D721Med (cell line): ENCODE measurements at regions not wholly inside any gene's neighbourhood (a gene's known extent, or its start where the extent isn't known, plus 50 kb on each side); places are given as distances from the start of the nearest gene placed in this dataset.

Source experiments
- DNase-seq: peaks from one replicate; pipeline ENCODE4 v3.0.0; 2011; ENCODE audit warnings: low spot score; ENCODE audit not compliant: insufficient read length
- FAIRE-seq: peaks from 2 replicates; lab custom pipeline; 2011; peaks lifted over from hg19 to GRCh38; lab: Jason Lieb, UNC
- CTCF ChIP-seq: IDR thresholded peaks from 2 replicates; pipeline ENCODE4 v1.5.1; 2012; ENCODE audit warnings: mild to moderate bottlenecking, control low read depth; ENCODE audit not compliant: insufficient read depth; ENCODE audit errors: missing control alignments

- TF ChIP-seq CTCF, result no peak
- DNase-seq, result no peak
- FAIRE-seq, result no peak
These were observed 301.2 kb upstream of the TYRP1 start for GRCh38 chr9:12391839-12392509.

GRCh38 chr9:12394105-12394504, 299.1 kb upstream of the TYRP1 start:
- DNase-seq (no peak), FAIRE-seq (no peak)
- no peak for TF ChIP-seq CTCF

- no peak for TF ChIP-seq CTCF
- no peak for DNase-seq
- FAIRE-seq, result no peak
These were observed 289.5 kb upstream of the TYRP1 start for GRCh38 chr9:12403721-12404120.

- FAIRE-seq (peak; percentile 79), DNase-seq (no peak)
- no peak for TF ChIP-seq CTCF
These were observed 279.2 kb upstream of the TYRP1 start for GRCh38 chr9:12413986-12414385.

GRCh38 chr9:12414514-12414913, 278.7 kb upstream of the TYRP1 start:
- DNase-seq (no peak), FAIRE-seq (no peak)
- no peak for TF ChIP-seq CTCF

- TF ChIP-seq CTCF, result no peak
- no peak for FAIRE-seq
These were observed 277.8 kb upstream of the TYRP1 start for GRCh38 chr9:12415361-12415760.

GRCh38 chr9:12416716-12417115, 276.5 kb upstream of the TYRP1 start:
- FAIRE-seq (no peak), DNase-seq (no peak)
- TF ChIP-seq CTCF, result no peak

More at GRCh38 chr9:12415361-12415760, 277.8 kb upstream of the TYRP1 start:
- no peak for DNase-seq
